DOHH2 (cell line): ENCODE measurements at regions not wholly inside any gene's neighbourhood (a gene's known extent, or its start where the extent isn't known, plus 50 kb on each side); places are given as distances from the start of the nearest gene placed in this dataset.
"Not testable (repeated sequence)": the region's sequence is repeated elsewhere in the genome, so short reads cannot be mapped to it uniquely, and the experiment has no call there.

Experiments used
- H3F3A ChIP-seq: fragments of 200-600 bp; sonication (generic), shearing (Covaris generic); 2 replicates; pipeline ENCODE4 v1.6.0; 2016; ENCODE audit warnings: antibody characterized with exemption, mild to moderate bottlenecking; ENCODE audit not compliant: control insufficient read depth, insufficient read depth
- H3K27ac ChIP-seq: fragments of 200-600 bp; sonication (generic); 2 replicates; pipeline ENCODE4 v1.5.1; 2014; ENCODE audit warnings: low read depth, mild to moderate bottlenecking, low read length, moderate library complexity
- H3K27me3 ChIP-seq: fragments of 200-600 bp; sonication (generic); 2 replicates; pipeline ENCODE4 v1.6.1; 2014; ENCODE audit warnings: mild to moderate bottlenecking, low read length, mixed read lengths; ENCODE audit not compliant: control insufficient read depth
- H3K36me3 ChIP-seq: fragments of 200-600 bp; sonication (generic); 2 replicates; pipeline ENCODE4 v1.6.1; 2014; ENCODE audit warnings: mild to moderate bottlenecking, low read length, moderate library complexity, mixed read lengths; ENCODE audit not compliant: control insufficient read depth
- H3K4me1 ChIP-seq: fragments of 200-600 bp; sonication (generic); 2 replicates; pipeline ENCODE4 v1.6.1; 2014; ENCODE audit warnings: mild to moderate bottlenecking, low read length, mixed read lengths; ENCODE audit not compliant: control insufficient read depth
- H3K4me2 ChIP-seq: fragments of 200-600 bp; sonication (generic); 2 replicates; pipeline ENCODE4 v1.6.0; 2014; ENCODE audit warnings: mild to moderate bottlenecking, low read length, moderate library complexity
- H3K4me3 ChIP-seq: fragments of 200-600 bp; sonication (generic); 2 replicates; pipeline ENCODE4 v1.5.1; 2014; ENCODE audit warnings: mild to moderate bottlenecking, low read length, mixed read lengths
- H3K79me2 ChIP-seq: fragments of 200-600 bp; sonication (generic); 2 replicates; pipeline ENCODE4 v1.6.1; 2014; ENCODE audit warnings: mild to moderate bottlenecking, low read length, mixed read lengths; ENCODE audit not compliant: control insufficient read depth
- H3K9me2 ChIP-seq: fragments of 200-600 bp; sonication (generic); replicated peaks from 2 replicates; pipeline ENCODE4 v1.6.1; 2014; ENCODE audit warnings: mild to moderate bottlenecking, low read length, mixed read lengths; ENCODE audit not compliant: control insufficient read depth
- H3K9me3 ChIP-seq: fragments of 200-600 bp; sonication (generic); 2 replicates; pipeline ENCODE4 v1.6.1; 2014; ENCODE audit warnings: antibody characterized with exemption, low read length, mixed read lengths; ENCODE audit not compliant: control insufficient read depth, insufficient read depth
- H4K20me1 ChIP-seq: fragments of 200-600 bp; sonication (generic); 2 replicates; pipeline ENCODE4 v1.6.0; 2014; ENCODE audit warnings: low read depth, mild to moderate bottlenecking, antibody characterized with exemption, low read length, moderate library complexity; ENCODE audit not compliant: control insufficient read depth, insufficient read depth
- CTCF ChIP-seq: fragments of 200-600 bp; sonication (generic); IDR thresholded peaks from one replicate; pipeline ENCODE4 v1.5.1; 2014; ENCODE audit warnings: antibody characterized with exemption, mild to moderate bottlenecking, low read depth, low read length; ENCODE audit not compliant: poor library complexity, severe bottlenecking
- EZH2phosphoT487 ChIP-seq: fragments of 200-600 bp; sonication (generic); IDR thresholded peaks from 2 replicates; pipeline ENCODE4 v1.6.1; 2017; ENCODE audit warnings: borderline replicate concordance, mild to moderate bottlenecking, antibody characterized with exemption, low read length, moderate library complexity, mixed read lengths

DNA sequence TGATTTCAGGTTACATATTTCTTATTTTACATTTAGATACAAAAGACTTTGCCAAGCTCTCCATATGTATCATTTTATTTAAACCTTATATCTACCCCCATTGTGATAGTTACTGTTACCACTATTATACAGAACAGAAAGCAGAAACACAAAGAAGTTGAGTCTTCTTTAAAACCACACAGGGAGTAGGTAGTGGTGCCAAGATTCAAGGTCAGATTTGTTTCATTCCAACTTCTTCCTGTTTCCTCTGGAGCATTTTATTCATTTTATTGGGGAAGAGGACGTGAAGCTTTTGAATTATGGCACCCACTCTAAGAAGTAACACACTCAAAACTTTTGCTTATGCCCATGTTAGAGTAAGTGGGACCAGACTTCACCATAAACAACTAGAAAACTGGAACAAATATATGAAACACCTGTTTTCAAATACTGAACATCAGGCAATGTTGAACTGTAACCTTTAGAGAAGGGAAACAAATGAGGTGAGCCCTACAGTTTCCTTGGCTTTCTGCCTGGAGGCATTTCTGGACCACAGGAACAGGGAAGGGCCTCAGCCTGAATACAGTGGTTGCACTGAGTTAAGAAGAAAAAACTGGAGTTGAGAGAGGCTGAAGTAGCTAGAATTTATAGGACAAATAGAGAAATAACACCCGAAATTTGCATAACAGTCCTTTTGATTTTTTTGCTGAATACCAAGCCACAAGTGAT, 160.4 kb upstream of the SSTR1 start:
- TF ChIP-seq EZH2phosphoT487 (no peak), CTCF (no peak)
- Histone ChIP-seq H3K27ac (no peak overlapping the region), H3K36me3 (no peaks in the 10 kb centered on the region), H3K4me2 (no peak overlapping the region), H4K20me1 (no peaks in the 10 kb centered on the region), H3K9me3 (peaks cover 11% of the 10 kb centered on the region; the same call in 1 of the 2 replicates), H3F3A (no peaks in the 10 kb centered on the region), H3K9me2 (no peaks in the 10 kb centered on the region), H3K4me1 (peaks cover 14% of the 10 kb centered on the region), H3K27me3 (no peaks in the 10 kb centered on the region), H3K4me3 (no peak overlapping the region), H3K79me2 (no peaks in the 10 kb centered on the region)

DNA sequence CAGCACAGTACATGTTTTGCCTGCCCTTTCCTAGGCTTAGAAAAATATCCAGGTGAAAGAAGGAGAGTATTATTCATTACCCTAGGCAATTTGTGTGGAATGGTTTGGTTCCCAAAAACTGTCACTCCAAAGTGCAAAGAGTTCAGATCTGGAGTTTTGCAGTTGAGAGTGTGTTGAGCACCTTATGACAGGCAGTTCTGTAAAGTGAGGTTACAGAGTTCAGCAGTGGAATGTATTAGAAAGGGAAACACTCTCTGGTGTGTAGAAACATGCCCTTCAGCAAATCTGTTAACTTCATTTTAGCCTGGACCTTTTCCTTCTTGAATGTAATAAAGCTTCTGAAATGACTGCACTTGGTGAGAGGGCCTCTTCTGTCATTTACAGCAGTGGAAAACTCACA, 154.0 kb upstream of the SSTR1 start:
- H3K4me1 ChIP-seq, result peaks cover 8% of the 10 kb centered on the region
- H3K4me2 ChIP-seq, result no peak overlapping the region
- no peaks in the 10 kb centered on the region for H3K36me3 ChIP-seq
- no peak overlapping the region for H3K27ac ChIP-seq
- no peaks in the 10 kb centered on the region for H3K9me2 ChIP-seq
- H3K4me3 ChIP-seq, result no peak overlapping the region
- H3K79me2 ChIP-seq, result no peaks in the 10 kb centered on the region
- H3K27me3 ChIP-seq, result no peaks in the 10 kb centered on the region
- TF ChIP-seq EZH2phosphoT487 (no peak), CTCF (no peak)
- no peaks in the 10 kb centered on the region for H3F3A ChIP-seq
- H4K20me1 ChIP-seq, result no peaks in the 10 kb centered on the region
- H3K9me3 ChIP-seq, result peaks cover 1% of the 10 kb centered on the region; the same call in 1 of the 2 replicates

GRCh38 chr14:38056270-38056669, 151.4 kb upstream of the SSTR1 start:
- H3K4me2 ChIP-seq, result no peak overlapping the region
- H3K27me3 ChIP-seq, result no peaks in the 10 kb centered on the region
- no peak for TF ChIP-seq EZH2phosphoT487
- TF ChIP-seq CTCF, result peak; percentile 17
- no peaks in the 10 kb centered on the region for H3F3A ChIP-seq
- no peaks in the 10 kb centered on the region for H3K9me2 ChIP-seq
- H3K79me2 ChIP-seq, result no peaks in the 10 kb centered on the region
- H3K36me3 ChIP-seq, result no peaks in the 10 kb centered on the region
- H3K27ac ChIP-seq, result no peak overlapping the region
- H3K4me1 ChIP-seq, result peaks cover 8% of the 10 kb centered on the region
- no peak overlapping the region for H3K4me3 ChIP-seq
- peaks cover 10% of the 10 kb centered on the region; the same call in 1 of the 2 replicates for H3K9me3 ChIP-seq
- no peaks in the 10 kb centered on the region for H4K20me1 ChIP-seq

GRCh38 chr14:38062223-38062622, 145.5 kb upstream of the SSTR1 start:
- H3K27me3 ChIP-seq, H3K27ac ChIP-seq, H3K79me2 ChIP-seq, H3K36me3 ChIP-seq, H4K20me1 ChIP-seq, H3K4me1 ChIP-seq, H3F3A ChIP-seq, H3K4me2 ChIP-seq, H3K4me3 ChIP-seq, H3K9me2 ChIP-seq: not testable (repeated sequence)
- H3K9me3 ChIP-seq, result peaks cover 32% of the 10 kb centered on the region; the same call in 1 of the 2 replicates
